Chondrocyte (in vitro differentiated cells): ENCODE measurements at regions not wholly inside any gene's neighbourhood (a gene's known extent, or its start where the extent isn't known, plus 50 kb on each side); places are given as distances from the start of the nearest gene placed in this dataset.

Source experiments
- DNase-seq: peaks from one replicate; pipeline ENCODE4 v3.0.0; 2021; ENCODE audit warnings: mixed read lengths, low spot score
- H3K27ac Mint-ChIP-seq: one replicate; pipeline ENCODE4 v1.8.0; 2021; ENCODE audit warnings: mild to moderate bottlenecking, moderate library complexity, mixed read lengths; ENCODE audit not compliant: unreplicated experiment
- H3K27me3 Mint-ChIP-seq: 2 replicates; pipeline ENCODE4 v1.8.0; 2021; ENCODE audit warnings: low read depth, mixed read lengths
- H3K36me3 Mint-ChIP-seq: 2 replicates; pipeline ENCODE4 v1.8.0; 2021; ENCODE audit warnings: low read depth, mixed read lengths
- H3K4me1 Mint-ChIP-seq: 2 replicates; pipeline ENCODE4 v1.8.0; 2021; ENCODE audit warnings: low read depth, mild to moderate bottlenecking, mixed read lengths
- H3K4me3 Mint-ChIP-seq: one replicate; pipeline ENCODE4 v1.8.0; 2021; ENCODE audit warnings: mild to moderate bottlenecking, moderate library complexity, mixed read lengths; ENCODE audit not compliant: unreplicated experiment
- H3K9me3 Mint-ChIP-seq: 2 replicates; pipeline ENCODE4 v1.8.0; 2021; ENCODE audit warnings: low read depth, mixed read lengths
- TF ChIP-seq, protein P1 (sequence below): fragments of 200-600 bp; sonication (generic); IDR thresholded peaks from 2 replicates; pipeline ENCODE4 v1.5.0; 2021; ENCODE audit warnings: antibody characterized with exemption, mild to moderate bottlenecking, moderate library complexity

DNA sequence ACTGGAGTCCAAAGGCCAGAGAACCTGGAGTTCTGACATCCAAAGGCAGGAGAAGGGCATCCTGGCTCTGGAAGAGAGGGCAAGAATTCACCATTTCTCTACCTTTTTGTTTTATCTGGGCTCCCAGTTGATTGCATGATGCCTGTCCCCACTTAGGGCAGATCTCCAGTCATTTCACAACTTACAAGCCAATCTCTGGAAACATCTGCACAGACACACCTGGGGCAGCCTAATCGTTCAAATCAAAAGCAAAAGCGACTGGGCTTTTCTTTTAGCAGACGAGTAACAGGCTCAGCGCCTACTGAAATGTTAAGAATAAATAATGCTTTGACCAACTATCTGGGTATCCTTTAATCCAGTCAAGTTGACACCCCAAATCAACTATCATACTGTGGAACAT lies 136.0 kb upstream of the NPY2R start:
- no peak overlapping the region for H3K27ac Mint-ChIP-seq
- H3K36me3 Mint-ChIP-seq = no peaks in the 10 kb centered on the region
- no peak overlapping the region for H3K4me3 Mint-ChIP-seq
- no peaks in the 10 kb centered on the region for H3K9me3 Mint-ChIP-seq
- no peaks in the 10 kb centered on the region for H3K27me3 Mint-ChIP-seq
- TF ChIP-seq, protein P1, sequence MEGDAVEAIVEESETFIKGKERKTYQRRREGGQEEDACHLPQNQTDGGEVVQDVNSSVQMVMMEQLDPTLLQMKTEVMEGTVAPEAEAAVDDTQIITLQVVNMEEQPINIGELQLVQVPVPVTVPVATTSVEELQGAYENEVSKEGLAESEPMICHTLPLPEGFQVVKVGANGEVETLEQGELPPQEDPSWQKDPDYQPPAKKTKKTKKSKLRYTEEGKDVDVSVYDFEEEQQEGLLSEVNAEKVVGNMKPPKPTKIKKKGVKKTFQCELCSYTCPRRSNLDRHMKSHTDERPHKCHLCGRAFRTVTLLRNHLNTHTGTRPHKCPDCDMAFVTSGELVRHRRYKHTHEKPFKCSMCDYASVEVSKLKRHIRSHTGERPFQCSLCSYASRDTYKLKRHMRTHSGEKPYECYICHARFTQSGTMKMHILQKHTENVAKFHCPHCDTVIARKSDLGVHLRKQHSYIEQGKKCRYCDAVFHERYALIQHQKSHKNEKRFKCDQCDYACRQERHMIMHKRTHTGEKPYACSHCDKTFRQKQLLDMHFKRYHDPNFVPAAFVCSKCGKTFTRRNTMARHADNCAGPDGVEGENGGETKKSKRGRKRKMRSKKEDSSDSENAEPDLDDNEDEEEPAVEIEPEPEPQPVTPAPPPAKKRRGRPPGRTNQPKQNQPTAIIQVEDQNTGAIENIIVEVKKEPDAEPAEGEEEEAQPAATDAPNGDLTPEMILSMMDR = no peak
- no peak for DNase-seq
- no peaks in the 10 kb centered on the region for H3K4me1 Mint-ChIP-seq

DNA sequence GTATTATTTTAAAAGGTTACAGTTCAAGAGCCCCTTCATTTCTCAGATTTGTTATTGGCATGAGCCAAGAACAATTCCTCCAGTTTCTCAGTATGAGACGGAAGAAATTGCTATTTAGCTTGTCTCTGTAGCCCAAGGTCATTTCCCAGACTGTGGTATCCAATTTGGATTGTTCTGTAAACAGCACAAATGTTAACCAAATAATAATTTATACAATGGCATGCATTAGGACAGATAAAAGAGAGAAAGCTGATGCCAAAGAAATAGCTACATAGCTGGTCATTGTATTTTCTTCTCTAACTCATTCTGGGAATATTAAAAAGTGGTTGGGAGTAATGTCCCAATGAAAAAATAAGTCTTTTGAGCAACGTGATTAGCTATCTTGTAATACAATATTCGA lies 134.6 kb upstream of the NPY2R start:
- Mint-ChIP-seq H3K9me3 (no peaks in the 10 kb centered on the region), H3K27ac (no peak overlapping the region), H3K4me3 (no peak overlapping the region), H3K4me1 (no peaks in the 10 kb centered on the region), H3K36me3 (no peaks in the 10 kb centered on the region), H3K27me3 (no peaks in the 10 kb centered on the region)
- DNase-seq = no peak
- TF ChIP-seq, protein P1 = no peak

DNA sequence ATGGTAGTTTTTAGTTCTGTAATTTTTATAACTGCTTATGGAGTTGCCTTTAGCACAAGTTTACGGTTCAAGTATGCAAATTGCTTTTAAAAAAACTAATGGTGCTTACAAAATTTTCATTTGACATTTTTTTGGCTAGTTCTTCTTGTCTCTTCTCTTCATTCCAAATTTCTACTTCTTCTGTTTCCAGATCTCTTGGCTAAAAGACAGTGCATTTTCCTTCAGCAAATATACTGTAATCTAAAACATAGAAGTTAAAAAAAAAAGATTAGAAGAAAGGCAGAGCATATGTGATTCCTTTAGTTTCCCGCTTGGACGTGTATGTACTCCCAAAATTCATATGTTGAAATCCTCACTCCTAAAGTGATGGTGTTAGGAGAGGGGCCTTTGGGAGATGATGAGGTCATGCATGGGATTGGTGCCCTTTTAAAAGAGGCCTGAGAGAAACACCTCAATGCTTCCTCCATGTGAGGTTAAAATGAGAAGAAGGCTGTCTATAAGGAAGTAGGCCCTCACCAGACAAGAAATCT lies 132.1 kb upstream of the NPY2R start:
- DNase-seq = no peak
- no peak overlapping the region for H3K27ac Mint-ChIP-seq
- H3K27me3 Mint-ChIP-seq = no peaks in the 10 kb centered on the region
- H3K4me3 Mint-ChIP-seq = no peak overlapping the region
- H3K4me1 Mint-ChIP-seq = no peaks in the 10 kb centered on the region
- no peaks in the 10 kb centered on the region for H3K9me3 Mint-ChIP-seq
- TF ChIP-seq, protein P1 = no peak
- no peaks in the 10 kb centered on the region for H3K36me3 Mint-ChIP-seq

DNA sequence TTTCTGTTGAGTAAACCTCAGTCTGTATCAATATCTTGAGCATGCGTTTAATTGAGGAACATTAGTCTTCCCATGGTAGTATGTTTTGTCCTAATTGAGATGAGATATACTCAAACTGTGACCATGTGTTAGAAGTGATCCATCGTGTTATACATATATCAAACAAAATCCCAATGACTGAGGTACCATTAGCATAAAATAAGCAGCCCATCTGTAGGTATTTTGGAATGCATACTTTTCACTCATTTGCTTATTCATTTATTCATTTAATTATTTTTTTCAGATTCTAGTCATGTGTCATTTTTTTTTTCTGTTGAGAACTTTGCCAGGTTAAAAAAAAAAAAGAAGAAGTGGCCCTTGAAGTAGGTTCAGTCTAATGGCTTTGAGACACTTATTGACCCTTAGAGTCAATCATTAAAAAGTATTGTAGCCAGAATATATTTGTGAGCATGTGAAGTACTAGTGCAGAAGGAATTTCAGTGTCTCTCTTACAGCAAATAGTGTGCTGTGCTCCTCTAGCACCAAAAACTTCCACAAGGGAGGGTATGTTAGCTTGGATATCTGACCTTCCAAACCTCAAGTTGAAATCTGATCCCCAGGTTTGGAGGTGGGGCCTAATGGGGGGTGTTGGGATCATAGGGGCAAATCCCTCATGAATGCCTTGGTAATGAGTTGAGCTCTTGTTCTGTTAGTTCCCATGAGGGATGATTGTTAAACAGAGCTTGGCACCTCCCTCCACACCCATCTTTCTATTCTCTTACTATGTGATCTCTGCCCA lies 130.8 kb upstream of the NPY2R start:
- H3K27me3 Mint-ChIP-seq = peaks cover 2% of the 10 kb centered on the region
- no peaks in the 10 kb centered on the region for H3K4me1 Mint-ChIP-seq
- no peak overlapping the region for H3K4me3 Mint-ChIP-seq
- H3K9me3 Mint-ChIP-seq = no peaks in the 10 kb centered on the region
- TF ChIP-seq, protein P1 = no peak
- no peak for DNase-seq
- H3K36me3 Mint-ChIP-seq = no peaks in the 10 kb centered on the region
- no peak overlapping the region for H3K27ac Mint-ChIP-seq

- no peaks in the 10 kb centered on the region for H3K9me3 Mint-ChIP-seq
- H3K4me1 Mint-ChIP-seq = no peaks in the 10 kb centered on the region
- DNase-seq = no peak
Observed at GRCh38 chr4:155079871-155080270, 128.6 kb upstream of the NPY2R start.

More at GRCh38 chr4:155079871-155080270, 128.6 kb upstream of the NPY2R start:
- no peak overlapping the region for H3K4me3 Mint-ChIP-seq
- TF ChIP-seq, protein P1 = no peak
- no peak overlapping the region for H3K27ac Mint-ChIP-seq
- H3K27me3 Mint-ChIP-seq = peaks cover 3% of the 10 kb centered on the region
- no peaks in the 10 kb centered on the region for H3K36me3 Mint-ChIP-seq
